ENCODE measurements at regions not wholly inside any gene's neighbourhood (a gene's known extent, or its start where the extent isn't known, plus 50 kb on each side); places are given as distances from the start of the nearest gene placed in this dataset.

- TF ChIP-seq EZH2 (IDR thresholded peaks at IDR 0.05; ENCODE audit: low read length, unreplicated experiment), result no peak
- no peak for TF ChIP-seq CTCF (conservative IDR thresholded peaks at IDR 0.05; ENCODE audit: low read depth, low read length)
Observed at GRCh38 chr4:137180349-137180748, 351.9 kb downstream of the PCDH18 start.
